Cardiac fibroblast (primary cell): ENCODE measurements at regions not wholly inside any gene's neighbourhood (a gene's known extent, or its start where the extent isn't known, plus 50 kb on each side); places are given as distances from the start of the nearest gene placed in this dataset.
A peak's percentile ranks its signal among the peaks of the same experiment; 100 is the strongest.

Source experiments
- DNase-seq, 2 donors: peaks; one replicate each; pipeline versions ENCODE4 v3.0.0 to v3.0.0-alpha.2; 2010; ENCODE audit warnings: low read depth in 2 of 2
- H3K4me3 ChIP-seq, 2 donors: replicated peaks in 1 of 2; 1 replicate in 1 of 2; 2 replicates in 1 of 2; pipeline ENCODE4 v1.5.1; 2011; ENCODE audit warnings: low read depth in 2 of 2, low read length in 2 of 2, mild to moderate bottlenecking in 2 of 2, moderate library complexity in 1 of 2
- CTCF ChIP-seq: IDR thresholded peaks from one replicate; pipeline ENCODE4 v1.5.1; 2011; ENCODE audit warnings: low read depth, mild to moderate bottlenecking, low read length, inconsistent platforms

DNA sequence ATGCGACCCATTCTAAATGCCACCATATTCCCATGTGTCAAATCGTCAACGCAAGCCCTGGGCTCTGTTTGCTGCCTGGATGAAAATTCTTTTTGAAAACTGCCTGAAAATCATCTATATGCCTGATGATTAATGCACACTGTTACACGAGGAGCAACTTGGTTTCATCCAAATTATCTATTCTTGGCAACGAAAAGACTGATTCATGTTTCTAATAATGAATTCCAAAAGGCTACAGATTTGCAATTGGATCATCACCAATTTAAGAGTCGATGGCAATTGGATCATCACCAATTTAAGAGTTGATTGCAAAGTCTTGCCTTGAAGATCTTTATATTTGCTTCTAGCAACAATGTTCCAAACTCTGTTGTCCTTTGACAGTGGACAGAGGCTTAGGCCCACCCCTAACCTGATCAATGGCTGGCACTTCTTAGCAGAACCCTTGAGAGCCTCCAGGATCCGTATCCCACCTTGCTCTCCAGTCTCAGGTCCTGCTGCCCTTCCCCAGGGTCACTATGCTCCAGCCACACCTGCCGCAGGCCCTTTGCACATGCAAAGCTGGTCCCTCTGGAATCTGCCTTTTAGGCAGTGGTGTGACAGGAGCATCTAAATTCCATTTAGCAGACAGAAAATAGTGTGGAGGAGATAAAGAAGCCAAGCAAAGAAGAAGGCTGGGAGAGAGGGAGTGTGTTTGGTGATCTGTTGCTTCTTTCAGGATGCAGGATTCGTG is 460.9 kb upstream of the SULF2 start:
- H3K4me3 ChIP-seq = no peak overlapping the region
- TF ChIP-seq CTCF = no peak
- DNase-seq = no peak

DNA sequence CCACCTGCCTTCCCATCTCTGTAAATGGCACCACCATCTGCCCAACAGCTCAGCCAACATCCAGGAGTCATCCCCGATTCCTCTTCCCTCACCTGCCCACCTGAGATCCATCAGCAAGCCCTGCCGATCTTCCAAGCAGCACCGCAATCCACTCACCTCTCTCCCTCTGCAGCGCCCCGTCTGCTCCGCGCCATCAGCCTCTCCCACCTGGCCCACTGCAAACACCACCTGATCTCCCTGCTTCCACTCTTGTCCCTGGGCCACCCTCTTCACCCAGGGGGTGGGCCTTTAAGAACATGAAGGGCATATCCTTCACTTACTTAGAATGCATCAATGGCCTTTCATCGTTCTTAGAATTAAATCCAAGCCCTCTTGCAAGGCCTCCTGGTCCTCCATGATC is 457.3 kb upstream of the SULF2 start:
- no peak for TF ChIP-seq CTCF
- H3K4me3 ChIP-seq = no peak overlapping the region
- DNase-seq = no peak

DNA sequence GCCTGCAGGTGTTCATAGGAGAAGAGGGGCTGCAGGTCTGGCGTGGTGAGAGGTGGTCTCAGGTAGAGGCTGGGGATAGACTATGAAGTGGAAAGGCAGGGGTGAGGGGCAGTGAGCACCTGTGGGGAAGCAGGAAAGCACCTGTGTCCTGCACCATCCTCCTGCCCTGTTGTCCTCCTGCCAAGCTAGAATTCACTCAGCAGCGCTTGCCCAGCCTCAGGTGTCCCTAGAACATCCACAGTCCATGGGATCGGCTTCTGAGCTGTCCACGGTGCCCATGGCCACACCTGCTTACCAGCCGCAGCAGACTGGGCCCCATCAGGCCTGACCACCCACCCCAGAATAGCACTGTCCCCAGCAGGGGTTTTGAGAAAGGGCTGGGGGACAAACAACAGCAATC is 456.2 kb upstream of the SULF2 start:
- H3K4me3 ChIP-seq = no peak overlapping the region
- DNase-seq = no peak
- no peak for TF ChIP-seq CTCF

DNA sequence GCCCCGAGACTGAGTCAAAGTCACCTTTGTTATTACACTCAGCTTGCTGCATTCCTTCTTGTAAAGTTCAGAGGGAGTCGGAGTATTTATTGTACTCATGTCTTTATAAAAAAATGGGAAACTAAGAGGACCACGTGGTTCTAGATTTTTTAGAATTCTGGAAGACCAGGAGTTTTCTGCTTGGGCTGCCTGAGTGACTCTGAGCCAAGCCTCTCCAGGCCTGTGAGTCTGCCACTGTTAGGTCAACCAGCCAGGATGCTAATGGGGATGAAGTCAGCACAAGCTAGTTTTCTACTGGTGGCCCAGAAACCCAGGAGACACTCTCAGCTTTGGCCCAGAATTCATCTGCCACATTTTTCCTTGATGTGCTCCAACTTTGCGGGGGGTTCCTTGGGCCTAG is 453.5 kb upstream of the SULF2 start:
- H3K4me3 ChIP-seq = no peak overlapping the region
- no peak for TF ChIP-seq CTCF
- DNase-seq = no peak

DNA sequence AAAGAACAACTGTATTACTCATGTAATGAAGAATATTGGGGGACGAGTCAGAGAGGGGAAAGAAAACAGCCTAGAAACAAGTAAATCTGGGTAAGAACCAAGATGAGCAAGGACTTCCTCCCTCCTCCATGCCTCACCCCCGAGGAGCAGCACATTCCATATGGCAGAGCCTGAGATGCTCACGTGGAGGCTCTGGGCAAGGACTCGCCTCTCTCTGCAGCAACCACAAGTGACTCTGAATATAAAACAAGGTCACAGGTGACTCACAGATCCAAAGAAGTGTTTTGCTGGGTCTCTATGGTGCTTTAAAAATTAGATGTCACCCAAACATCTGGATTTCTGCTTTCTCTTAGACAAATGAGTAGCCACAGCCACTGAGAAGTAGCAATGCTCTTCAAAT is 453.0 kb upstream of the SULF2 start:
- peak; percentile 1 to 30 for DNase-seq
- H3K4me3 ChIP-seq = no peak overlapping the region
- no peak for TF ChIP-seq CTCF

DNA sequence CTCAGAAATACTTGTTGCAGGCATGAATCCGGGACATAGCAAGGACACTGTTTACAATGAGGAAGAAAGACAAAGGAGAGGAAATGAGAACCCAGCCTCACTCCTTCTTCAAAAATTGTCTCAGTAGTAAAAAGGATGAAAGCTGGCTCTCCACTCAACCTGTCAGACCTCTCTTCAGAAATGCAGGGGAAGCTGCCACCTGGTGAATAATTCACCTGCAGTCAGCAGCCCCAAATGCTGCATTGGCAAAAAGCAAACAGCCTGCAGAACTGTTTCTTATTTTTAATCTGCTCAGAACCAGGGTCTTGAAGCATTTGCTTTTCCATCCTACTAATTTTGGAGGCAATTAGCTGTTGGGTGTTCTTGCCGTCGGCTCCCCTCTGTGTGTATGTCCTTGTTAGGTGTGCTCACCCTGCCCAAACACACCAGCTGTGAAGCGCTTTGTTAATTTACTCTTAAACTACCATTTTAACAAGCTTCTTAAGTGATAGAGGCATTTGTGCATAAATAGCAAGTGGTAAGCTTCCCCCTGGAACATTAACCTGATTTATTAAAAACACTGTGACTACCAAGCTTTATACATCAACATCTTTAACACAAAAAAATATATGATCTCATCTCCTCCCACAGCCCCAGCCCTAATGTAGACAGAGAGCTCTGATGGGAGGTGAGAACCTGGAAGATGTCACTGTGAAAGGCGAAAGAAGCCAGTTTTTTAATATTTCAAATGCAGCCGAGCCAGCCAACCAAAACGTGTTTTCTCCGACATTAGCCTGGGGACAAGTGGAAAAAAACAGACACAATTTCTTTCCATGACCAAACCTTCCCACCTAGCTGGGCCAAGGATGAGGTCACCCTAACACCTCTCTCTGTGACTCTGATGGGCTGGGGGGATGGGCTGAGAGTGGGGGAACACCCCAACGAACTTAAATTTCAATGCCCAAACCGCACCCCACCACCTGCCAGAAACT is 451.0 kb upstream of the SULF2 start:
- H3K4me3 ChIP-seq = no peak overlapping the region
- TF ChIP-seq CTCF = no peak
- no peak for DNase-seq
